ENCODE measurements at regions not wholly inside any gene's neighbourhood (a gene's known extent, or its start where the extent isn't known, plus 50 kb on each side); places are given as distances from the start of the nearest gene placed in this dataset.

- no peak overlapping the region for H3K9ac ChIP-seq
- H3K79me2 ChIP-seq (ENCODE audit: insufficient read depth, low read depth) = no peaks in the 10 kb centered on the region
- no peaks in the 10 kb centered on the region for H3K4me1 ChIP-seq (ENCODE audit: low read depth, poor library complexity, severe bottlenecking)
- H4K20me1 ChIP-seq (ENCODE audit: insufficient read depth) = no peaks in the 10 kb centered on the region
- no peak for TF ChIP-seq CTCF (conservative IDR thresholded peaks at IDR 0.05; ENCODE audit: low read depth, low read length)
- H3K4me3 ChIP-seq (IDR thresholded peaks at IDR 0.05; ENCODE audit: insufficient read depth, low read depth, low read length) = no peak overlapping the region
- no peaks in the 10 kb centered on the region for H3K36me3 ChIP-seq (ENCODE audit: insufficient read depth)
- no peak overlapping the region for H3K27ac ChIP-seq
- no peak overlapping the region for H2AFZ ChIP-seq (ENCODE audit: low read depth)
- no peak overlapping the region for H3K4me2 ChIP-seq
- H3K27me3 ChIP-seq (ENCODE audit: insufficient read depth, low read depth) = no peaks in the 10 kb centered on the region
Measured at GRCh38 chr5:8875722-8876121, 670.2 kb downstream of the SEMA5A start.

- Histone ChIP-seq H3K4me1 (ENCODE audit: low read depth, poor library complexity, severe bottlenecking) (no peaks in the 10 kb centered on the region), H3K4me2 (no peak overlapping the region), H3K79me2 (ENCODE audit: insufficient read depth, low read depth) (no peaks in the 10 kb centered on the region), H3K4me3 (IDR thresholded peaks at IDR 0.05; ENCODE audit: insufficient read depth, low read depth, low read length) (no peak overlapping the region), H2AFZ (ENCODE audit: low read depth) (no peak overlapping the region), H3K9ac (no peak overlapping the region), H3K36me3 (ENCODE audit: insufficient read depth) (no peaks in the 10 kb centered on the region), H3K27me3 (ENCODE audit: insufficient read depth, low read depth) (no peaks in the 10 kb centered on the region), H4K20me1 (ENCODE audit: insufficient read depth) (no peaks in the 10 kb centered on the region), H3K27ac (no peak overlapping the region)
- TF ChIP-seq CTCF (conservative IDR thresholded peaks at IDR 0.05; ENCODE audit: low read depth, low read length) = no peak
Measured at GRCh38 chr5:8879248-8879647, 666.6 kb downstream of the SEMA5A start.

DNA sequence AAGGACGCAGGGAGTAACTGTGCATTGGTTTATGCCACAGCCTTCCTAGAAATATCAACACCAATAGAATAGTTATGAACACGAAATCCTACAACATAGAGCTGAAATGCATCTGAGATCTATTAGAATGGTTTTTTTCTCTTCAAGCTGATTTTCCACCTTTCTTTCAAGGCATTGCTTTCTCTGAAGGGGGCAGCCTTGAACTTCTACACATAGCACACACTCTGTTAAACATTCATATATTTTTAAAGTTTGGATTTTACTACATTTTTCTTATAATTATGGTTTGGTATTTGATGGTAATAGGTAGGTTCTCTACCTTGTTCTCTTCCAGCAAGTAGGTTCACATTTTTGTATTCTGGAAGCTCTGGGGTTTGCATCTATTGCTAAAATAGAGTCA lies 661.8 kb downstream of the SEMA5A start:
- no peak overlapping the region for H3K4me2 ChIP-seq
- no peaks in the 10 kb centered on the region for H4K20me1 ChIP-seq (ENCODE audit: insufficient read depth)
- no peaks in the 10 kb centered on the region for H3K36me3 ChIP-seq (ENCODE audit: insufficient read depth)
- H3K27me3 ChIP-seq (ENCODE audit: insufficient read depth, low read depth) = no peaks in the 10 kb centered on the region
- no peaks in the 10 kb centered on the region for H3K4me1 ChIP-seq (ENCODE audit: low read depth, poor library complexity, severe bottlenecking)
- H3K4me3 ChIP-seq (IDR thresholded peaks at IDR 0.05; ENCODE audit: insufficient read depth, low read depth, low read length) = no peak overlapping the region
- H2AFZ ChIP-seq (ENCODE audit: low read depth) = no peak overlapping the region
- TF ChIP-seq CTCF (conservative IDR thresholded peaks at IDR 0.05; ENCODE audit: low read depth, low read length) = no peak
- no peaks in the 10 kb centered on the region for H3K79me2 ChIP-seq (ENCODE audit: insufficient read depth, low read depth)
- H3K9ac ChIP-seq = no peak overlapping the region
- no peak overlapping the region for H3K27ac ChIP-seq

DNA sequence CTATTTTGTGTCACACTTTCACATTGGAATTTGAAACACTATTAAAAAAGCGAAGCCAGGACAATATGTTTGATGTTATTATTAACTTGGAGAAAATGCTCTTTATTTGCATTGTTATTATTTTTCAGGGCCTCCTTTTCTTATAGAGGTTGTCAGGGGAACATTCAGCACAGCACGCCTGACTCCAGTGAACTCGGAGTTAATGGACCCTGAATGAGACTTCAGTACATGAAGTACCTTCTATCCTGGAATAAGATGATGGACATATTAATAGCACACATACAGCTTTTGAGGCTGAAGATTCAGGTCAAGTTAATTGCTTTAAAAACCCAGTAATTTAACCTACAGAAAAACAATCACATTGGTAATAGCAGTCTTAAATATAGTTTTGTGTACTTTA lies 652.9 kb downstream of the SEMA5A start:
- no peaks in the 10 kb centered on the region for H3K4me1 ChIP-seq (ENCODE audit: low read depth, poor library complexity, severe bottlenecking)

More for the DNA sequence above, 652.9 kb downstream of the SEMA5A start:
- no peak overlapping the region for H3K4me2 ChIP-seq
- no peaks in the 10 kb centered on the region for H3K79me2 ChIP-seq (ENCODE audit: insufficient read depth, low read depth)
- no peak overlapping the region for H2AFZ ChIP-seq (ENCODE audit: low read depth)
- no peak for TF ChIP-seq CTCF (conservative IDR thresholded peaks at IDR 0.05; ENCODE audit: low read depth, low read length)
- H3K9ac ChIP-seq = no peak overlapping the region
- no peaks in the 10 kb centered on the region for H4K20me1 ChIP-seq (ENCODE audit: insufficient read depth)
- H3K4me3 ChIP-seq (IDR thresholded peaks at IDR 0.05; ENCODE audit: insufficient read depth, low read depth, low read length) = no peak overlapping the region
- H3K36me3 ChIP-seq (ENCODE audit: insufficient read depth) = no peaks in the 10 kb centered on the region
- H3K27ac ChIP-seq = no peak overlapping the region
- no peaks in the 10 kb centered on the region for H3K27me3 ChIP-seq (ENCODE audit: insufficient read depth, low read depth)

All from KMS-11 (cell line).